Loucy (cell line): ENCODE measurements at regions not wholly inside any gene's neighbourhood (a gene's known extent, or its start where the extent isn't known, plus 50 kb on each side); places are given as distances from the start of the nearest gene placed in this dataset.

Experiments
- H2AFZ ChIP-seq: fragments of 200-600 bp; sonication (generic); 2 replicates; pipeline ENCODE4 v1.6.0; 2016; ENCODE audit warnings: antibody characterized with exemption, mild to moderate bottlenecking, low read length, moderate library complexity
- H3F3A ChIP-seq: fragments of 200-600 bp; 2 replicates; pipeline ENCODE4 v1.6.0; 2016; ENCODE audit warnings: antibody characterized with exemption, low read depth, mild to moderate bottlenecking
- H3K27me3 ChIP-seq: fragments of 200-600 bp; sonication (generic); 2 replicates; pipeline ENCODE4 v1.6.1; 2014; ENCODE audit warnings: low read length, mild to moderate bottlenecking; ENCODE audit not compliant: insufficient read depth, poor library complexity, severe bottlenecking
- H3K36me3 ChIP-seq: fragments of 200-600 bp; sonication (generic); 2 replicates; pipeline ENCODE4 v1.6.1; 2016; ENCODE audit warnings: low read length; ENCODE audit not compliant: insufficient read depth
- H3K4me1 ChIP-seq: fragments of 200-600 bp; sonication (generic); 2 replicates; pipeline ENCODE4 v1.5.1; 2014; ENCODE audit warnings: low read length, mild to moderate bottlenecking; ENCODE audit not compliant: insufficient read depth, poor library complexity, severe bottlenecking
- H3K4me2 ChIP-seq: fragments of 200-600 bp; sonication (generic); 2 replicates; pipeline ENCODE4 v1.6.0; 2014; ENCODE audit warnings: antibody characterized with exemption, low read length, low read depth, mild to moderate bottlenecking; ENCODE audit not compliant: poor library complexity, severe bottlenecking
- H3K4me3 ChIP-seq: fragments of 200-600 bp; sonication (generic); 2 replicates; pipeline ENCODE4 v1.5.1; 2014; ENCODE audit warnings: low read length, mild to moderate bottlenecking, mixed read lengths; ENCODE audit not compliant: poor library complexity, severe bottlenecking
- H3K79me2 ChIP-seq: fragments of 200-600 bp; sonication (generic); 2 replicates; pipeline ENCODE4 v1.6.1; 2014; ENCODE audit warnings: low read length; ENCODE audit not compliant: insufficient read depth
- H3K9ac ChIP-seq: fragments of 200-600 bp; sonication (generic); 2 replicates; pipeline ENCODE4 v1.6.0; 2014; ENCODE audit warnings: mild to moderate bottlenecking, low read depth, low read length, moderate library complexity; ENCODE audit not compliant: poor library complexity, severe bottlenecking
- H3K9me2 ChIP-seq: fragments of 200-600 bp; sonication (generic); replicated peaks from 2 replicates; pipeline ENCODE4 v1.6.1; 2016; ENCODE audit warnings: low read depth, low read length, mixed read lengths
- H3K9me3 ChIP-seq: fragments of 200-600 bp; sonication (generic); 2 replicates; pipeline ENCODE4 v1.6.1; 2014; ENCODE audit warnings: mild to moderate bottlenecking, antibody characterized with exemption, low read length, low read depth; ENCODE audit not compliant: insufficient read depth
- H4K20me1 ChIP-seq: fragments of 200-600 bp; sonication (generic); 2 replicates; pipeline ENCODE4 v1.6.0; 2014; ENCODE audit warnings: antibody characterized with exemption, low read length, mild to moderate bottlenecking; ENCODE audit not compliant: insufficient read depth, poor library complexity, severe bottlenecking
- CTCF ChIP-seq: fragments of 200-600 bp; sonication (generic); conservative IDR thresholded peaks from 2 replicates; pipeline ENCODE4 v1.5.1; 2014; ENCODE audit warnings: mild to moderate bottlenecking, antibody characterized with exemption, low read length
- EZH2phosphoT487 ChIP-seq: fragments of 200-600 bp; IDR thresholded peaks from 2 replicates; pipeline ENCODE4 v1.6.1; 2018; ENCODE audit warnings: antibody characterized with exemption, mild to moderate bottlenecking, moderate library complexity, borderline replicate concordance

- no peaks in the 10 kb centered on the region for H3F3A ChIP-seq
- no peak overlapping the region for H3K4me3 ChIP-seq
- H4K20me1 ChIP-seq = no peaks in the 10 kb centered on the region
- no peaks in the 10 kb centered on the region for H3K9me3 ChIP-seq
- no peak overlapping the region for H2AFZ ChIP-seq
- TF ChIP-seq EZH2phosphoT487 = no peak
- TF ChIP-seq CTCF = no peak
- H3K79me2 ChIP-seq = no peaks in the 10 kb centered on the region
- no peak overlapping the region for H3K9ac ChIP-seq
- no peaks in the 10 kb centered on the region for H3K4me1 ChIP-seq
- no peaks in the 10 kb centered on the region for H3K9me2 ChIP-seq
- H3K4me2 ChIP-seq = no peak overlapping the region
- no peaks in the 10 kb centered on the region for H3K36me3 ChIP-seq
- no peaks in the 10 kb centered on the region for H3K27me3 ChIP-seq
Measured at GRCh38 chr6:54445207-54445606, 137.0 kb downstream of the TINAG start.

DNA sequence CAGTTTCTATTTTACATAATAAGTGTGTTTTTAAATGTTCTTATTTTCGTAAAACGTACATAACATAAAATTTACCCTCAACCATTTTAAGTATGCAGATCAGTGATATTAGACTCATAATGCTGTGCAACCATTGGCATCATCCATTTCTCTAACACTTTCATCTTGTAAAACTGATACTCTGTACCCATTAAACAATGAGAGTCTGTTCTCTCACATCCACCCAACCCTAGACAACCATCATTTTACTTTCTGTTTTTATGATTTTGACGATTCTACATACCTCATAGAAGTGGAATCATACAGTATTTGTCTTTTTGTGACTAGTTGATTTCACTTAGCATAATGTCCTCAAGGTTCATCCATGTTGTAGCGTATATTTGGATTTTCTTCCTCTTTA, 140.4 kb downstream of the TINAG start:
- H3K9ac ChIP-seq = no peak overlapping the region
- H3K9me3 ChIP-seq = no peaks in the 10 kb centered on the region
- no peak overlapping the region for H2AFZ ChIP-seq
- no peak overlapping the region for H3K4me3 ChIP-seq
- no peaks in the 10 kb centered on the region for H3K4me1 ChIP-seq
- H3K79me2 ChIP-seq = no peaks in the 10 kb centered on the region
- no peaks in the 10 kb centered on the region for H4K20me1 ChIP-seq
- H3K9me2 ChIP-seq = no peaks in the 10 kb centered on the region
- H3K4me2 ChIP-seq = no peak overlapping the region
- TF ChIP-seq CTCF (no peak), EZH2phosphoT487 (no peak)
- no peaks in the 10 kb centered on the region for H3F3A ChIP-seq
- H3K27me3 ChIP-seq = no peaks in the 10 kb centered on the region
- H3K36me3 ChIP-seq = no peaks in the 10 kb centered on the region

- H3K9me2 ChIP-seq = no peaks in the 10 kb centered on the region
- H3K27me3 ChIP-seq = no peaks in the 10 kb centered on the region
- H2AFZ ChIP-seq = no peak overlapping the region
- H3K9ac ChIP-seq = no peak overlapping the region
- H3F3A ChIP-seq = no peaks in the 10 kb centered on the region
- no peak overlapping the region for H3K4me2 ChIP-seq
- TF ChIP-seq CTCF (no peak), EZH2phosphoT487 (no peak)
- no peaks in the 10 kb centered on the region for H3K79me2 ChIP-seq
- no peaks in the 10 kb centered on the region for H3K9me3 ChIP-seq
- H3K36me3 ChIP-seq = no peaks in the 10 kb centered on the region
- no peaks in the 10 kb centered on the region for H3K4me1 ChIP-seq
- H4K20me1 ChIP-seq = no peaks in the 10 kb centered on the region
- H3K4me3 ChIP-seq = no peak overlapping the region
Measured at GRCh38 chr6:54451516-54451915, 143.3 kb downstream of the TINAG start.
